ENCODE measurements at regions not wholly inside any gene's neighbourhood (a gene's known extent, or its start where the extent isn't known, plus 50 kb on each side); places are given as distances from the start of the nearest gene placed in this dataset.

DNA sequence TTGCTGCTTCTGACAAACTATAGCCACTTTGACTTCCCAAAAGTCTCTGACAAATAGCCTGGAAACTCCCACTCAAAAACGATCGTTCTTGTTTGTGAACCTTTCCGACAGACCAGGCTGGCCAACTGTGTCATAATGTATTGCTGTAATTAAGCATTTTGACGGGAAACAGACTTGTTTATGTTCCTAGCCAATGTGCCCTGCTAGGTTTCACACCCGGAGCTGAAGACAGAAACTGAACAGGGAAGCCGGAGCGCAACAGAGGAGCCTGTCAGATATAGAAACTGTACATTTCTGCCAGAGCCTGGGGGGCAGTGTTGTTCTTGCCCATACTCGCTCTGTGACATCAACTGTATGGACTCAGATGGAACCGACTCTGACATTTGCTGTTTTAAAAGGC is 55.3 kb upstream of the C7orf33 start:
- no peaks in the 10 kb centered on the region for H3K27me3 ChIP-seq (ENCODE audit: insufficient read depth, insufficient read length)
- H3K9ac ChIP-seq (ENCODE audit: insufficient read length, low read depth) = no peak overlapping the region
- H3K36me3 ChIP-seq (ENCODE audit: insufficient read depth, insufficient read length, low read length) = no peaks in the 10 kb centered on the region
- H3K4me3 ChIP-seq (ENCODE audit: insufficient read length, low read depth) = no peak overlapping the region
- TF ChIP-seq YY1 (IDR thresholded peaks at IDR 0.05; ENCODE audit: insufficient read depth, insufficient read length) (no peak), SUZ12 (IDR thresholded peaks at IDR 0.05; ENCODE audit: extremely low read depth, insufficient read depth, insufficient read length) (no peak), ZNF274 (IDR thresholded peaks at IDR 0.05; ENCODE audit: low read depth, low read length) (no peak)
- no peaks in the 10 kb centered on the region for H3K9me3 ChIP-seq (ENCODE audit: insufficient read depth, low read length)
- peaks cover 2% of the 10 kb centered on the region for H3K4me1 ChIP-seq (ENCODE audit: insufficient read depth, insufficient read length)
- DNase-seq (ENCODE audit: low read depth, low spot score) = no peak

- TF ChIP-seq SUZ12 (IDR thresholded peaks at IDR 0.05; ENCODE audit: extremely low read depth, insufficient read depth, insufficient read length) = no peak
- TF ChIP-seq YY1 (IDR thresholded peaks at IDR 0.05; ENCODE audit: insufficient read depth, insufficient read length) = no peak
- TF ChIP-seq ZNF274 (IDR thresholded peaks at IDR 0.05; ENCODE audit: low read depth, low read length) = no peak
- no peak for DNase-seq (ENCODE audit: low read depth, low spot score)
- peaks cover 7% of the 10 kb centered on the region for H3K4me1 ChIP-seq (ENCODE audit: insufficient read depth, insufficient read length)
These were observed 53.1 kb upstream of the C7orf33 start for GRCh38 chr7:148537435-148537834.

DNA sequence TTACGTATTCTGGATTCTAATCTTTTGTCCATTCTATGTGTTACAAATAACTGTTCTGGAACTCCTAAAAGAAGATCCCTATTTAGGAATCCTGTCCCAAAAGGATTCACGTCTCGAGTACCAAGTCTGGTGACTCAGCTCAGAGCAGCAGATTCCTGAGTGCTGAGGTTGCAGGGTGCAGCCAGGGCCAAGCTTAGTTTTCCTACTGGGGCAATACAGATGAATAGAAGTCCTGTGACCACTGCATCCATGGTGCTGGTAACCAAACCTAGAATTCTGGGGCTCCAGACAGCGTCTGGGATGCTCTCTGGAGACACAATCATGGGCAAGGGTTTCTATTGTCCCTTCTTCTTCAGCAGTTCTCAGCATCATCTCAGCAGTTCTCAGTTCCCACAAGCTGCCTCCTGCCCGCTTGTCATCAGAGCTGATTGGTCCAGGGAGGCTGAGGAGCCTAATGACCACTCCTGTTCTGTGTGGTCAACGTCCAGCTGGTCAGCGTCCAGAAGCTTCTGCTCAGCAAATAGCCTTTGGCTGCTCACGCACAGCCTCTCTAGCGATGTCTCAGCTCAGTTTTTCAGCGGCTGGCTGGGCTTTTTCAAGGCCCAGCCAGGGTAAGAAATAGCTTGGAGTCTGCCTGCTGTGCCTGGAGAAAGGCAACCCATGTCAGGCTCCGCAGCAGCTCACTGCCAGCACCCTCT is 50.4 kb upstream of the C7orf33 start:
- no peak overlapping the region for H3K4me3 ChIP-seq (ENCODE audit: insufficient read length, low read depth)
- TF ChIP-seq YY1 (IDR thresholded peaks at IDR 0.05; ENCODE audit: insufficient read depth, insufficient read length) (no peak), SUZ12 (IDR thresholded peaks at IDR 0.05; ENCODE audit: extremely low read depth, insufficient read depth, insufficient read length) (no peak), ZNF274 (IDR thresholded peaks at IDR 0.05; ENCODE audit: low read depth, low read length) (no peak)
- H3K36me3 ChIP-seq (ENCODE audit: insufficient read depth, insufficient read length, low read length) = no peaks in the 10 kb centered on the region
- no peak overlapping the region for H3K9ac ChIP-seq (ENCODE audit: insufficient read length, low read depth)
- H3K9me3 ChIP-seq (ENCODE audit: insufficient read depth, low read length) = no peaks in the 10 kb centered on the region
- H3K27me3 ChIP-seq (ENCODE audit: insufficient read depth, insufficient read length) = no peaks in the 10 kb centered on the region
- peak; percentile 54 for DNase-seq (ENCODE audit: low read depth, low spot score)
- peaks cover 7% of the 10 kb centered on the region for H3K4me1 ChIP-seq (ENCODE audit: insufficient read depth, insufficient read length)

More at GRCh38 chr7:148537435-148537834, 53.1 kb upstream of the C7orf33 start:
- H3K36me3 ChIP-seq (ENCODE audit: insufficient read depth, insufficient read length, low read length) = no peaks in the 10 kb centered on the region
- no peaks in the 10 kb centered on the region for H3K27me3 ChIP-seq (ENCODE audit: insufficient read depth, insufficient read length)
- H3K9ac ChIP-seq (ENCODE audit: insufficient read length, low read depth) = no peak overlapping the region
- H3K4me3 ChIP-seq (ENCODE audit: insufficient read length, low read depth) = no peak overlapping the region
- H3K9me3 ChIP-seq (ENCODE audit: insufficient read depth, low read length) = no peaks in the 10 kb centered on the region
